ENCODE measurements at regions not wholly inside any gene's neighbourhood (a gene's known extent, or its start where the extent isn't known, plus 50 kb on each side); places are given as distances from the start of the nearest gene placed in this dataset.
"Not testable (repeated sequence)": the region's sequence is repeated elsewhere in the genome, so short reads cannot be mapped to it uniquely, and the experiment has no call there.

GRCh38 chr3:20739814-20740213, 553.8 kb upstream of the SGO1 start:
- H3K27ac ChIP-seq: no peak overlapping the region
- in situ Hi-C loops (cut with MboI): no loop called here
- TF ChIP-seq EZH2 (IDR thresholded peaks at IDR 0.05; ENCODE audit: insufficient read depth, poor library complexity, severe bottlenecking) (no peak), EZH2phosphoT487 (IDR thresholded peaks at IDR 0.05; ENCODE audit: insufficient read depth, low read depth) (no peak)
- peak overlapping the region; percentile 22; the same call in 1 of the 2 replicates for H3K4me3 ChIP-seq
- no peak overlapping the region for H3K9ac ChIP-seq
- H3K36me3 ChIP-seq (ENCODE audit: low read depth): no peaks in the 10 kb centered on the region
- no peaks in the 10 kb centered on the region for H3K9me2 ChIP-seq (ENCODE audit: insufficient read depth)
- H3K4me1 ChIP-seq (ENCODE audit: insufficient read depth): no peaks in the 10 kb centered on the region
- no peaks in the 10 kb centered on the region for H3K79me2 ChIP-seq (ENCODE audit: insufficient read depth)
- DNase-seq: peak; percentile 5
- peak overlapping the region; percentile 59 for H3K4me2 ChIP-seq (ENCODE audit: unreplicated experiment)
- peak overlapping the region; percentile 78 for H2AFZ ChIP-seq
- H3F3A ChIP-seq (ENCODE audit: insufficient read depth): no peaks in the 10 kb centered on the region
- H3K9me3 ChIP-seq (ENCODE audit: low read depth): no peaks in the 10 kb centered on the region
- no peaks in the 10 kb centered on the region for H3K27me3 ChIP-seq (replicated peaks; ENCODE audit: insufficient read depth)
- H4K20me1 ChIP-seq (ENCODE audit: insufficient read depth): no peaks in the 10 kb centered on the region

GRCh38 chr3:20736287-20736852, 550.4 kb upstream of the SGO1 start:
- no peak for TF ChIP-seq EZH2 (IDR thresholded peaks at IDR 0.05; ENCODE audit: insufficient read depth, poor library complexity, severe bottlenecking)
- TF ChIP-seq EZH2phosphoT487 (IDR thresholded peaks at IDR 0.05; ENCODE audit: insufficient read depth, low read depth): no peak
- Histone ChIP-seq H3K27ac (no peak overlapping the region), H3K4me3 (no peak overlapping the region), H3K9me2 (ENCODE audit: insufficient read depth) (no peaks in the 10 kb centered on the region), H4K20me1 (ENCODE audit: insufficient read depth) (no peaks in the 10 kb centered on the region), H3K36me3 (ENCODE audit: low read depth) (no peaks in the 10 kb centered on the region), H2AFZ (no peak overlapping the region), H3K79me2 (ENCODE audit: insufficient read depth) (no peaks in the 10 kb centered on the region), H3K4me2 (ENCODE audit: unreplicated experiment) (no peak overlapping the region), H3K27me3 (replicated peaks; ENCODE audit: insufficient read depth) (no peaks in the 10 kb centered on the region), H3K4me1 (ENCODE audit: insufficient read depth) (no peaks in the 10 kb centered on the region), H3K9me3 (ENCODE audit: low read depth) (no peaks in the 10 kb centered on the region), H3F3A (ENCODE audit: insufficient read depth) (no peaks in the 10 kb centered on the region), H3K9ac (no peak overlapping the region)
- in situ Hi-C loops (cut with MboI): no loop called here
- DNase-seq: no peak
- WGBS, 2 experiments (ENCODE audit: low coverage in 1 of 2, low lambda C conversion rate in 2 of 2, missing lambda C conversion rate in 2 of 2): 84 to 87% methylated on average over 5 of the region's 5 CpGs

DNA sequence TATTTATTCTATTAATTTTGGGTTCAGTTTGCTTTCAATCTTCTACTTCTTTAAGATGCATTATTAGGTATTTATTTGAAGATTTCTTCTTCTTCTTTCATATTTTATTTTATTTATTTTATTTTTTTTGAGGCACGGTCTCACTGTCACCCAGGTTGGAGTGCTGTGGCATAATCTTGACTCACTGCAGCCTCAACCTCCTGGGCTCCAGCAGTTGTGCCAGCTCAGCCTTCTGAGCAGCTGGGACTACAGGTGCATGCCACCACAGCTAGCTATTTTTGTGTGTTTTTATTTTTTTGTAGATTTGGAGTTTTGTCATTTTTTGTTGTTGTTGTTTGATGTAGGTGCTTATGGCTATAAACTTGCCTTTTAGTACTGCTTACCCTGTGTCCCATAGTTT, 543.2 kb upstream of the SGO1 start:
- Histone ChIP-seq H3K9me3 (ENCODE audit: low read depth) (no peaks in the 10 kb centered on the region), H3K4me2 (ENCODE audit: unreplicated experiment) (no peak overlapping the region), H3K9ac (no peak overlapping the region), H3K36me3 (ENCODE audit: low read depth) (no peaks in the 10 kb centered on the region), H2AFZ (no peak overlapping the region), H3K27me3 (replicated peaks; ENCODE audit: insufficient read depth) (no peaks in the 10 kb centered on the region), H3K79me2 (ENCODE audit: insufficient read depth) (no peaks in the 10 kb centered on the region), H3K4me3 (no peak overlapping the region), H3K27ac (no peak overlapping the region), H3F3A (ENCODE audit: insufficient read depth) (no peaks in the 10 kb centered on the region), H3K4me1 (ENCODE audit: insufficient read depth) (no peaks in the 10 kb centered on the region), H4K20me1 (ENCODE audit: insufficient read depth) (no peaks in the 10 kb centered on the region), H3K9me2 (ENCODE audit: insufficient read depth) (no peaks in the 10 kb centered on the region)
- in situ Hi-C loops (cut with MboI): no loop called here
- TF ChIP-seq EZH2phosphoT487 (IDR thresholded peaks at IDR 0.05; ENCODE audit: insufficient read depth, low read depth): no peak
- no peak for TF ChIP-seq EZH2 (IDR thresholded peaks at IDR 0.05; ENCODE audit: insufficient read depth, poor library complexity, severe bottlenecking)
- 90 to 100% methylated on average over 1 of the region's 1 CpG for WGBS, 2 experiments (ENCODE audit: low coverage in 1 of 2, low lambda C conversion rate in 2 of 2, missing lambda C conversion rate in 2 of 2)
- no peak for DNase-seq

DNA sequence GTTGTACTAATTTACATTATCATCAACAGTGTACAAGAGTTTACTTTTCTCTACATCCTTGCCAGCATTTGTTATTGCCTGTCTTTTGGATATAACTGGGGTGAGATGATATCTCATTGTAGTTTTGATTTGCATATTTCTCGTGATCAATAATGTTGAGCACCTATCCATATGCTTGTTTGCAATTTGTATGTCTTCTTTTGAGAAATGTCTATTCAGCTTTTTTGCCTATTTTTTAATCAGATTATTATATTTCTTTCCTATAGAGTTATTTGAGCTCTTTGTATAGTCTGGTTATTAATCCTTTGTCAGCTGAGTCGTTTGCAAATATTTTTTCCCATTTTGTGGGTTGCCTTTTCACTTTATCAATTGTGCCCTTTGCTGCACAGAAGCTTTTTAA, 540.8 kb upstream of the SGO1 start:
- Histone ChIP-seq H3K4me2 (ENCODE audit: unreplicated experiment) (no peak overlapping the region), H3K9me2 (ENCODE audit: insufficient read depth) (no peaks in the 10 kb centered on the region), H3K27ac (no peak overlapping the region), H3K9me3 (ENCODE audit: low read depth) (no peaks in the 10 kb centered on the region), H3K9ac (no peak overlapping the region), H2AFZ (no peak overlapping the region), H3K4me3 (no peak overlapping the region), H3F3A (ENCODE audit: insufficient read depth) (no peaks in the 10 kb centered on the region), H4K20me1 (ENCODE audit: insufficient read depth) (no peaks in the 10 kb centered on the region), H3K79me2 (ENCODE audit: insufficient read depth) (no peaks in the 10 kb centered on the region), H3K36me3 (ENCODE audit: low read depth) (no peaks in the 10 kb centered on the region), H3K27me3 (replicated peaks; ENCODE audit: insufficient read depth) (no peaks in the 10 kb centered on the region), H3K4me1 (ENCODE audit: insufficient read depth) (no peaks in the 10 kb centered on the region)
- DNase-seq: no peak
- TF ChIP-seq EZH2 (IDR thresholded peaks at IDR 0.05; ENCODE audit: insufficient read depth, poor library complexity, severe bottlenecking) (no peak), EZH2phosphoT487 (IDR thresholded peaks at IDR 0.05; ENCODE audit: insufficient read depth, low read depth) (no peak)
- in situ Hi-C loops (cut with MboI): no loop called here
- 52 to 66% methylated on average over 2 of the region's 2 CpGs for WGBS, 2 experiments (ENCODE audit: low coverage in 1 of 2, low lambda C conversion rate in 2 of 2, missing lambda C conversion rate in 2 of 2)

GRCh38 chr3:20724241-20724640, 538.2 kb upstream of the SGO1 start:
- no peaks in the 10 kb centered on the region for H3K9me2 ChIP-seq (ENCODE audit: insufficient read depth)
- TF ChIP-seq EZH2phosphoT487 (IDR thresholded peaks at IDR 0.05; ENCODE audit: insufficient read depth, low read depth) (no peak), EZH2 (IDR thresholded peaks at IDR 0.05; ENCODE audit: insufficient read depth, poor library complexity, severe bottlenecking) (no peak)
- H2AFZ ChIP-seq: no peak overlapping the region
- H3K4me3 ChIP-seq: no peak overlapping the region
- no peak overlapping the region for H3K9ac ChIP-seq
- H3F3A ChIP-seq (ENCODE audit: insufficient read depth): no peaks in the 10 kb centered on the region
- H3K4me2 ChIP-seq (ENCODE audit: unreplicated experiment): no peak overlapping the region
- H3K4me1 ChIP-seq (ENCODE audit: insufficient read depth): no peaks in the 10 kb centered on the region
- H3K9me3 ChIP-seq (ENCODE audit: low read depth): no peaks in the 10 kb centered on the region
- no peaks in the 10 kb centered on the region for H3K36me3 ChIP-seq (ENCODE audit: low read depth)
- no peak overlapping the region for H3K27ac ChIP-seq
- H3K79me2 ChIP-seq (ENCODE audit: insufficient read depth): no peaks in the 10 kb centered on the region
- no peaks in the 10 kb centered on the region for H3K27me3 ChIP-seq (replicated peaks; ENCODE audit: insufficient read depth)
- no peak for DNase-seq
- in situ Hi-C loops (cut with MboI): no loop called here
- 76 to 80% methylated on average over 1 of the region's 1 CpG for WGBS, 2 experiments (ENCODE audit: low coverage in 1 of 2, low lambda C conversion rate in 2 of 2, missing lambda C conversion rate in 2 of 2)
- H4K20me1 ChIP-seq (ENCODE audit: insufficient read depth): no peaks in the 10 kb centered on the region

DNA sequence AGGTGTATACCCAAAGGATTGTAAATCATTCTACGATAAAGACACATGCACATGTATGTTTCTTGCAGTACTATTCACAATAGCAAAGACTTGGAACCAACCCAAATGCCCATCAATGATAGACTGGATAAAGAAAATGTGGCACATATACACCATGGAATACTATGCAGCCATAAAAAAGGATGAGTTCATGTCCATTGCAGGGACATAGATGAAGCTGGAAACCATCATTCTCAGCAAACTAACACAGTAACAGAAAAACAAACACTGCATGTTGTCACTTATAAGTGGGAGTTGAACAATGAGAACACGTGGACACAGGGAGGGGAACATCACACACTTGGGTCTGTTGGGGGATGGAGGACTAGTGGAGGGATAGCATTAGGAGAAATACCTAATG, 530.4 kb upstream of the SGO1 start:
- H3K27ac ChIP-seq; H3K9ac ChIP-seq; H2AFZ ChIP-seq; H3K4me1 ChIP-seq (ENCODE audit: insufficient read depth); H3K4me3 ChIP-seq; H3K4me2 ChIP-seq (ENCODE audit: unreplicated experiment); H3K27me3 ChIP-seq (replicated peaks; ENCODE audit: insufficient read depth); H3K36me3 ChIP-seq (ENCODE audit: low read depth); DNase-seq; H4K20me1 ChIP-seq (ENCODE audit: insufficient read depth); H3K79me2 ChIP-seq (ENCODE audit: insufficient read depth); H3F3A ChIP-seq (ENCODE audit: insufficient read depth); in situ Hi-C loops (cut with MboI); H3K9me2 ChIP-seq (ENCODE audit: insufficient read depth); H3K9me3 ChIP-seq (ENCODE audit: low read depth): not testable (repeated sequence)
- WGBS, 2 experiments (ENCODE audit: low coverage in 1 of 2, low lambda C conversion rate in 2 of 2, missing lambda C conversion rate in 2 of 2): 83 to 94% methylated on average over 2 of the region's 2 CpGs
